GM19324 (cell line): ENCODE measurements at regions not wholly inside any gene's neighbourhood (a gene's known extent, or its start where the extent isn't known, plus 50 kb on each side); places are given as distances from the start of the nearest gene placed in this dataset.
"Not testable (repeated sequence)": the region's sequence is repeated elsewhere in the genome, so short reads cannot be mapped to it uniquely, and the experiment has no call there.

Source experiments
- ATAC-seq: cut with Tn5 transposase; IDR thresholded peaks from one replicate; pipeline ENCODE4 v1.9.1; 2021; ENCODE audit warnings: mild to moderate bottlenecking, moderate library complexity; ENCODE audit not compliant: unreplicated experiment, low FRiP score

GRCh38 chr4:136025540-136025939, 1506.8 kb downstream of the PCDH18 start:
- ATAC-seq, result no peak

- no peak for ATAC-seq
Observed at GRCh38 chr4:136017556-136017955, 1514.7 kb downstream of the PCDH18 start.

- ATAC-seq, result no peak
Observed at GRCh38 chr4:136012220-136012619, 1520.1 kb downstream of the PCDH18 start.

GRCh38 chr4:136009258-136009832, 1522.9 kb downstream of the PCDH18 start:
- no peak for ATAC-seq

- ATAC-seq, result no peak
Observed at GRCh38 chr4:136007991-136008390, 1524.3 kb downstream of the PCDH18 start.

- ATAC-seq, result no peak
Observed at GRCh38 chr4:136002316-136002715, 1530.0 kb downstream of the PCDH18 start.

- ATAC-seq, result no peak
Observed at GRCh38 chr4:136001791-136002190, 1530.5 kb downstream of the PCDH18 start.

- ATAC-seq, result no peak
Observed at GRCh38 chr4:136000246-136000645, 1532.0 kb downstream of the PCDH18 start.

- ATAC-seq, result no peak
Observed at GRCh38 chr4:135994360-135994759, 1537.9 kb downstream of the PCDH18 start.

GRCh38 chr4:135976860-135977259, 1555.4 kb downstream of the PCDH18 start:
- ATAC-seq, result no peak

- no peak for ATAC-seq
Observed at GRCh38 chr4:135966936-135967335, 1565.4 kb downstream of the PCDH18 start.

- ATAC-seq, result no peak
Observed at GRCh38 chr4:135963009-135963408, 1569.3 kb downstream of the PCDH18 start.

GRCh38 chr4:135949931-135950330, 1582.4 kb downstream of the PCDH18 start:
- no peak for ATAC-seq

GRCh38 chr4:135948797-135949196, 1583.5 kb downstream of the PCDH18 start:
- no peak for ATAC-seq

- ATAC-seq, result no peak
Observed at GRCh38 chr4:135941671-135942070, 1590.6 kb downstream of the PCDH18 start.

- no peak for ATAC-seq
Observed at GRCh38 chr4:135934026-135934425, 1598.3 kb downstream of the PCDH18 start.

GRCh38 chr4:135927651-135928050, 1604.6 kb downstream of the PCDH18 start:
- no peak for ATAC-seq

- no peak for ATAC-seq
Observed at GRCh38 chr4:135921081-135921480, 1611.2 kb downstream of the PCDH18 start.

- ATAC-seq, result no peak
Observed at GRCh38 chr4:135917011-135917410, 1615.3 kb downstream of the PCDH18 start.

GRCh38 chr4:135900956-135901355, 1631.3 kb downstream of the PCDH18 start:
- no peak for ATAC-seq

- ATAC-seq, result not testable (repeated sequence)
Observed at GRCh38 chr4:135864304-135864703, 1662.7 kb upstream of the PABPC4L start.

- ATAC-seq, result no peak
Observed at GRCh38 chr4:135840781-135841180, 1639.2 kb upstream of the PABPC4L start.

- ATAC-seq, result no peak
Observed at GRCh38 chr4:135839712-135840111, 1638.1 kb upstream of the PABPC4L start.
